C1 segment of cervical spinal cord (tissue), 14 donors: ENCODE measurements at regions not wholly inside any gene's neighbourhood (a gene's known extent, or its start where the extent isn't known, plus 50 kb on each side); places are given as distances from the start of the nearest gene placed in this dataset.

Experiments
- DNase-seq, 14 donors: peaks; one replicate each; lab custom pipeline; 2025; lab: John Stamatoyannopoulos, UW

DNA sequence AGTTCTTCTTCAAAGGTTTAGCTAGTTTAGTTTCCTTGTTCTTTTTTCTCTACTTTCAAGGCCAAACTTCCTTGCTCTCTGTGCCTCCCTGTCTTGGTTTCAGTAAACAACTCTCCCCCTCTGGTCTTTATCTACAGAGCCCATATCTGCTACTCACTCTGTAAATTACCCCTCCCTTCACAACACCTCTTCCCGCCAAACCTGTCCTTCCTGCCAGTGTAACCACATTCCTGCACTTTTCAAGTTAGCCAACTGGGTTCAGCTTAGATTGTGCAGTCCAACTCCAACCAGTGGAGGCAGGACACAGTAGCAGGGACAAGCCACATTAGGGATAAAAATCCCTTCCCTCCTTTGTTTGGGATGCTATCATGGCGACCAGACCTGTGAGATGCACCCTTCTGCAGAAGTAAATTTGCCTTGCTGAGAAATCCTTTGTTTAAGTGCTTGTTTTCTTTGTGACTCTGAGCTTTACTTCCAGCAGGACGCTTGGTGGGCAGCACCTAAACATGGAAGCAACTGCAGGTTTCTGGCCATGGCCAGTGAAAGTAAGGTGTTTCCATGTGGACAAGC, 706.0 kb downstream of the KCNJ3 start:
- DNase-seq = no peak

- no peak for DNase-seq
These were observed 694.9 kb downstream of the KCNJ3 start for GRCh38 chr2:155393406-155393805.

DNA sequence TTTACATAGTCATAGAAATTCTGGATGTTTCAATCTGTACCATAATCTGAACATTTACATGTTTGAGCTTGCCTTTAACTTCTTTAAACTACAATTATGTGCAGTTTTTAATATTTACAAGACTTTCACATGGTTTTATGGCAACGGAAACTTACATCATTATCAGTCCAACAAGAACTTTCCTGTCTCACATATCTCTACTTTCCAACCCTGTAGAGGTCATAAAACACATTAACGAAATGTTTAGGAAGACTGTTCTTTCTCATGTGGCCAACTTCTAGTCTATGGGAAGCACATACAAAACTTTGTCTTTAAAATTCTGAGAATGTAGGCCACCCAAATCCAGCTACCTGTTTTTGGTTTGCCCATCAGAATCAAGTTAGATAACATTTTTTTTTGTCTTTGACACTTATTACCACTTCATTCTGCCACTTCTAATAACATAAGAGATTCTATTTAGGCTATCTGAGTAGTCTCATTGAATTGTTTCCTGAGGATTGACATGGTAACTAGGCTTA, 693.2 kb downstream of the KCNJ3 start:
- DNase-seq = no peak

- DNase-seq = no peak
These were observed 690.7 kb downstream of the KCNJ3 start for GRCh38 chr2:155389224-155389623.

DNA sequence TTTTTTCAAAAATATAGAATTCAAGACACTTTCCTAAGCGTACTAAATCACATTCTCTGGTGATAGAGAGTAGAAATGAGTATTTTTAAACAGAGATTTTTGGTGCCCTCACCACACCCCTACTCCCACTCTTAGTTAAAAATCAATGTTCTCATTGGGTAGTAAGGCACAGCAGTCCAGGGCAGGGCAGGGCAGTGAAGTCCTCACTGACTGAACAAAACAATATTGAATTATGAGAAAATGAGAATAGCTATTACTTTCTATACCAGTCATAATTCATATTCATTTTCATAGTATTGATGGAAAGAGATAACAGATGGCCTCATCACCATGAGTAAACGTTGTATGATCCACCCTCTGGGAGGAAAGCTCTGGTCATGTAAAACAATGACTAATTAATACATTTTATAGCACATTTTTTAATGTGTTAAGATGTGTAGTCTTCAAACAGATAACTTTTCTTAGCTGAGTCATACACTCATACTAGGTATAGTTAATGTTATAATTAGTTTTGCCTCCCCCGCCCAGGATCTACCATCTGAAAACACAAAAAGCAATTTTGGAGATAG, 686.1 kb downstream of the KCNJ3 start:
- no peak for DNase-seq

DNA sequence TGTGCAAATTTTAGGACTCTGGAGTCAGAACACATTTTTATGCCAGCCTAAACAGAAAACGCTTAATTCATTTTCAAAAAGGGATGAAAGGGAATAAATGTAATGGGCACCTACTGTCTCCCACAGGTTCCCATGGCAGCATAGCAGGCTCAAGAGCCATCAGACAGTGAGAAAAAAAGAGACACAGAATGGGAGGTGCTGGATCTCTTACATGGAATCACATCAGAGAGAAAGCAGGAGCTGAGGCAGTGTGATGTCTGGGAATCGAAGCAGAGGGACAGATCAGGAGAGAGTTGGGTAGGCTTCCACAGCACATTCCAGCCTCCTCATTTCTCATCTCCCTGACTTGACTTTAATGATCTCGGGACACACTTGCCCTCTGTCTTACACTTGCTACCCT, 684.3 kb downstream of the KCNJ3 start:
- DNase-seq = peak in 1 of 14 donors; percentile 64

- peak in 1 of 14 donors; percentile 8 for DNase-seq
These were observed 682.9 kb downstream of the KCNJ3 start for GRCh38 chr2:155381436-155381835.

DNA sequence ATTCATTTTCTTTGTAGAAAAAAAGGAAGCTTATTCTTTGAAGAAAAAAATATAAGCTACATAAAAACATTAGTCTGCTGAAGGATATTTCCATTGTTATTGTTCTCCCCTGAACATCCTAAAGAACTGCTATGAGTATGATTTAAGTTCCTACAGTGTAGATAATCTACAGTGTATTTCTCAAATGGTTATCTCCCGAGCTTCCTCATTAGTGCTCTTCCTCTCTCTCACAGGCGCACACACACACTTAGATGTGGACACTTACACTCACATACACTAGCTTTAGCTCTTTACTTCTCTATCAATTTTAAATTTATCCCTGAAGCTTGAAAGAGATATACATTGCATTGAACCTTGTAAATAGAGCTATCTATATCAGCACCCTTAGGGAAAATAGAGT, 681.0 kb downstream of the KCNJ3 start:
- DNase-seq = no peak

- peak in 1 of 14 donors; percentile 28 for DNase-seq
These were observed 679.5 kb downstream of the KCNJ3 start for GRCh38 chr2:155377931-155378444.

DNA sequence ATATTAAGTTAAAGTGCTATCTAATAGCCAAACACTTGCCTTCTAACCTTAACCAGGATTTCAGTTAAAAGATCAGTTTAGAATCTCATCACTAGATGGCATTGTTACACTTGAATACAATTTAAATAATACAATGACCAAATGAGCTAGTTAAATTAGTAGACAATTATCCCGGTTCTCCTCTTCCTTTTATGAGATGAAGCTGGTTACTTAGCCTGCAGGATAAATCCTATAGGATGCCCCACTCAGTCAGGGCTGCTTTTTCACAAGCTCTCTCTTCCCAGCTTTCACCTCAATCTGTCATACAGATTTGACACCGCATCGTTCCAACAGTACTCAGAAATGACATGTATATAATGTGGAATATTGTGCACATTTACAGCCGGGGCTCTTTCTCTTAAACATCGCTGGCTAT, 678.8 kb downstream of the KCNJ3 start:
- DNase-seq = peak in 1 of 14 donors; percentile 53

- peak in 1 of 14 donors; percentile 30 for DNase-seq
These were observed 674.5 kb downstream of the KCNJ3 start for GRCh38 chr2:155372969-155373368.

DNA sequence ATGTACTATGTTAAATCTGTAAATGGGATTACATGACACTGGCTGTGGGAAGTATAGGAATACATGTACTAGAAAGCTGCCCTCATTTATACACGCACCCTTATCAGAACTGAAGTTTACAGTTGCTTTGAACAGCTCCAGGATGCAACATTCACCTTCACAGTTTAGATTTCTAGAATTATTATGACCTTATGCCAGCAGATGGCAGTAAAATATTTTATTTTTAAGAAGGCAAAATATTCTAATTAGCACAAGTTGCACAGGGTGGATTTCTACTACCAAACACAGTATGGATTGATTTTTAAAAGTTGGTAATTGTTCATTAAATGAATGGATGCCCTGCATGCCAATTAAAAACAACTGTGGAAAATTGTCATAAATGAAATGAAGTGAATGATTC, 670.4 kb downstream of the KCNJ3 start:
- DNase-seq = peak in 1 of 14 donors; percentile 39

- no peak for DNase-seq
These were observed 666.3 kb downstream of the KCNJ3 start for GRCh38 chr2:155364766-155365165.

GRCh38 chr2:155363349-155363888, 664.9 kb downstream of the KCNJ3 start:
- no peak for DNase-seq

- no peak for DNase-seq
These were observed 658.7 kb downstream of the KCNJ3 start for GRCh38 chr2:155357172-155357571.

DNA sequence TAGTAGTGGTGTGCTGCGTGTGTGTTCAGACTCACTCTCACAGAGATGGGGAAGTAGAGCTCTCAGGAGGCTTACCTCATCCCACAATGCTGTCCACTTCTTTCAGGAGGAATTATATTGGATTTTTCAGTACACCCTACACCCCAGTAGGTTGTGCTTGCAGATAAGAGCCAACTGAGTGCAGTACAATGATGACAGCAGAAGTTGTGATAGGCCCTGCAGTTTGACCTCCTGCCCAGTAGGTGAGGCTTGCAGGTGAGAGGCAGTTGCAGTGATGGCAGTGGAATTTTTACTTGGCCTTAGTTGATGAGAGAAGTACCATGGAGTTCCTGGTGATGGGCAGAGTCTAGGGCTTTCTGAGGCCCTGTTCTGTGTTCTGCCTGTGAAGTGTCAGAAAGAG, 657.8 kb downstream of the KCNJ3 start:
- no peak for DNase-seq

GRCh38 chr2:155350783-155351580, 652.5 kb downstream of the KCNJ3 start:
- no peak for DNase-seq

- no peak for DNase-seq
These were observed 633.5 kb downstream of the KCNJ3 start for GRCh38 chr2:155332016-155332415.

- DNase-seq = no peak
These were observed 621.7 kb downstream of the KCNJ3 start for GRCh38 chr2:155320236-155320635.

DNA sequence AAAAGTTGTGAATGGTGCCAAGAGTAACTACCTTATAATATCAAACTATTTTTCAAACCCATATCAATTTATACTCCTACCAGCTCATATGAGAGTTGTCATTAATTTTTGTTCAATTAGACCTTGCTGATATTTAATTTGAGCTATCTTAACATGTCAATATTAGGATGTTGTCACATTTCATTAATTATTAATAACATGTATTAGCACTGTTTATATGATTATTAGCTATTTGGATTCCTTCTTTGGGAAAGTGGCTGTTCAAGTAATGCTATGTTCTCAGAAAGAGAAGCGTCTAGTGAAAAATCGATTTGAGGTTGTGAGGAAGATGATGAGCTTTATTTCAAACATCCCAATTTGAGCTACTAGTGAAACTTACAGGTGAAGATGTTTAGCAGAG, 620.2 kb downstream of the KCNJ3 start:
- no peak for DNase-seq

GRCh38 chr2:155315768-155316167, 617.3 kb downstream of the KCNJ3 start:
- no peak for DNase-seq

DNA sequence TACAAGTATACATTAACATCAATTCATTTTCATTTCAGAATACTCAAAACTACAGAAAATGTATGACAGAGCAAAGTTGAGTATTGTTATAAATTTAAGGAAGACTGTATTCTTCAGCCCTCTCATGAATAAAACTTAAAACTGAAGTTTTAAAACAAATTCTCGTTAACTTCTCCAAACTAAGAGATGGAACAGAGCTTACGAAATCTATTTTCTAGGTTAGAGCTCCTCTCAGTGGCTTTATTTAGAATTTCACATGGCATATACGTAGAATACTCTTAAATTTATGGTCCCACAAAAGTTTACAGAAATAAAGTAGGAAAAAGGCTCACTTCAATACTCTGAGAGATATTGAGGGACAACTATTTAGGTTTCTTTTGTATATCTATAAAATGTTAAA, 612.1 kb downstream of the KCNJ3 start:
- DNase-seq = no peak
